WTC11 (cell line): ENCODE measurements at regions not wholly inside any gene's neighbourhood (a gene's known extent, or its start where the extent isn't known, plus 50 kb on each side); places are given as distances from the start of the nearest gene placed in this dataset.

Experiments used
- ATAC-seq: fragments of 200-7000 bp; cut with Tn5 transposase; 2 replicates; pipeline ENCODE4 v1.10.0; 2021; ENCODE audit warnings: mild to moderate bottlenecking, moderate library complexity
- CTCF ChIA-PET: fragments of 300-600 bp; sonication (Branson Sonifier 250); formaldehyde crosslinking; loops from one replicate; lab custom pipeline; 2021; ENCODE audit warnings: antibody characterized with exemption; lab: Charles Lee
- POLR2A ChIA-PET: fragments of 350-600 bp; sonication (Branson Sonifier 250); formaldehyde crosslinking; loops from one replicate; lab custom pipeline; 2021; ENCODE audit warnings: antibody characterized with exemption; lab: Charles Lee
- DNase-seq: peaks from one replicate; pipeline ENCODE4 v3.0.0; 2021; ENCODE audit warnings: low spot score
- H3K27ac Mint-ChIP-seq: 2 replicates; pipeline ENCODE4 v1.8.0; 2021; ENCODE audit warnings: mixed read lengths
- H3K27me3 Mint-ChIP-seq: 2 replicates; pipeline ENCODE4 v1.8.0; 2021; ENCODE audit warnings: low read depth, mild to moderate bottlenecking, moderate library complexity, mixed read lengths
- H3K36me3 Mint-ChIP-seq: 2 replicates; pipeline ENCODE4 v1.8.0; 2021; ENCODE audit warnings: mixed read lengths
- H3K4me1 Mint-ChIP-seq: 2 replicates; pipeline ENCODE4 v1.8.0; 2022; ENCODE audit warnings: mixed read lengths
- H3K4me3 Mint-ChIP-seq: 2 replicates; pipeline ENCODE4 v1.8.0; 2021; ENCODE audit warnings: mild to moderate bottlenecking, moderate library complexity, mixed read lengths
- H3K9me3 Mint-ChIP-seq: 2 replicates; pipeline ENCODE4 v1.8.0; 2021; ENCODE audit warnings: mixed read lengths
- ATF1 ChIP-seq: sonication (generic); formaldehyde crosslinking; IDR thresholded peaks from 2 replicates; pipeline ENCODE4 v1.8.1; 2023; ENCODE audit warnings: mild to moderate bottlenecking, moderate library complexity, missing genetic modification reagents
- ATF3 ChIP-seq: sonication (generic); formaldehyde crosslinking; conservative IDR thresholded peaks from 2 replicates; pipeline ENCODE4 v1.8.1; 2022; ENCODE audit warnings: mild to moderate bottlenecking, missing genetic modification reagents
- CBFB ChIP-seq: sonication (generic); formaldehyde crosslinking; IDR thresholded peaks from 2 replicates; pipeline ENCODE4 v1.8.1; 2022; ENCODE audit warnings: mild to moderate bottlenecking, low read depth, missing genetic modification reagents
- CDX4 ChIP-seq: fragments of 250-450 bp; sonication (Bioruptor Pico); IDR thresholded peaks from 2 replicates; pipeline ENCODE4 v1.9.0; 2021; ENCODE audit warnings: moderate library complexity, mild to moderate bottlenecking, inconsistent platforms, borderline replicate concordance
- CREB1 ChIP-seq: sonication (generic); formaldehyde crosslinking; IDR thresholded peaks from 2 replicates; pipeline ENCODE4 v1.8.0; 2023; ENCODE audit warnings: mild to moderate bottlenecking, missing genetic modification reagents
- CTCF ChIP-seq: fragments of 200-600 bp; IDR thresholded peaks from 2 replicates; pipeline ENCODE4 v1.8.0; 2022; ENCODE audit warnings: antibody characterized with exemption
- ELF4 ChIP-seq: sonication (generic); formaldehyde crosslinking; IDR thresholded peaks from 2 replicates; pipeline ENCODE4 v1.8.1; 2022; ENCODE audit warnings: low read depth, mild to moderate bottlenecking, moderate library complexity, missing genetic modification reagents
- IRF2 ChIP-seq: sonication (generic); formaldehyde crosslinking; IDR thresholded peaks from 2 replicates; pipeline ENCODE4 v1.8.0; 2022; ENCODE audit warnings: low read depth, missing genetic modification reagents, borderline replicate concordance
- KAT7 ChIP-seq: sonication (generic); formaldehyde crosslinking; IDR thresholded peaks from 2 replicates; pipeline ENCODE4 v1.8.1; 2023; ENCODE audit warnings: missing genetic modification reagents, mild to moderate bottlenecking, borderline replicate concordance
- MXD4 ChIP-seq: fragments of 250-450 bp; sonication (Bioruptor Pico); IDR thresholded peaks from 2 replicates; pipeline ENCODE4 v1.8.0; 2021; ENCODE audit warnings: mild to moderate bottlenecking, moderate library complexity, borderline replicate concordance
- NFE2L1 ChIP-seq: sonication (generic); formaldehyde crosslinking; IDR thresholded peaks from 2 replicates; pipeline ENCODE4 v1.8.1; 2023; ENCODE audit warnings: missing genetic modification reagents
- NR2C2 ChIP-seq: sonication (generic); formaldehyde crosslinking; IDR thresholded peaks from 2 replicates; pipeline ENCODE4 v1.8.0; 2022; ENCODE audit warnings: mild to moderate bottlenecking, missing genetic modification reagents
- PRRX2 ChIP-seq: fragments of 250-450 bp; sonication (Bioruptor Pico); IDR thresholded peaks from 2 replicates; pipeline ENCODE4 v1.8.0; 2021; ENCODE audit warnings: mild to moderate bottlenecking
- SMAD3 ChIP-seq: sonication (generic); formaldehyde crosslinking; IDR thresholded peaks from 2 replicates; pipeline ENCODE4 v1.8.0; 2022; ENCODE audit warnings: missing genetic modification reagents, mild to moderate bottlenecking, borderline replicate concordance
- TCF7 ChIP-seq: sonication (generic); formaldehyde crosslinking; IDR thresholded peaks from 2 replicates; pipeline ENCODE4 v1.8.0; 2022; ENCODE audit warnings: mild to moderate bottlenecking, low read depth, missing genetic modification reagents, moderate library complexity
- TEAD4 ChIP-seq: sonication (generic); formaldehyde crosslinking; IDR thresholded peaks from 2 replicates; pipeline ENCODE4 v1.8.0; 2022; ENCODE audit warnings: mild to moderate bottlenecking, missing genetic modification reagents
- USF2 ChIP-seq: sonication (generic); formaldehyde crosslinking; IDR thresholded peaks from 2 replicates; pipeline ENCODE4 v1.8.1; 2023; ENCODE audit warnings: mild to moderate bottlenecking, missing genetic modification reagents, moderate library complexity
- ZMAT4 ChIP-seq: fragments of 250-450 bp; sonication (Bioruptor Pico); IDR thresholded peaks from 2 replicates; pipeline ENCODE4 v1.9.0; 2021; ENCODE audit warnings: mild to moderate bottlenecking
- ZNF263 ChIP-seq: sonication (generic); formaldehyde crosslinking; IDR thresholded peaks from 2 replicates; pipeline ENCODE4 v1.8.1; 2022; ENCODE audit warnings: low read depth, mild to moderate bottlenecking, moderate library complexity, missing genetic modification reagents
- ZNF281 ChIP-seq: sonication (generic); formaldehyde crosslinking; IDR thresholded peaks from 2 replicates; pipeline ENCODE4 v1.8.0; 2023; ENCODE audit warnings: mild to moderate bottlenecking, missing genetic modification reagents
- ZNF423 ChIP-seq: fragments of 250-450 bp; sonication (Bioruptor Pico); IDR thresholded peaks from 2 replicates; pipeline ENCODE4 v2.1.2; 2022; ENCODE audit warnings: mild to moderate bottlenecking, moderate library complexity
- ZNF425 ChIP-seq: fragments of 250-450 bp; sonication (Bioruptor Pico); conservative IDR thresholded peaks from 2 replicates; pipeline ENCODE4 v1.9.0; 2021; ENCODE audit warnings: mild to moderate bottlenecking
- ZNF512 ChIP-seq: sonication (generic); formaldehyde crosslinking; IDR thresholded peaks from 2 replicates; pipeline ENCODE4 v1.8.1; 2022; ENCODE audit warnings: missing genetic modification reagents, borderline replicate concordance
- ZNF671 ChIP-seq: fragments of 250-450 bp; sonication (Bioruptor Pico); IDR thresholded peaks from 2 replicates; pipeline ENCODE4 v1.8.0; 2021; ENCODE audit warnings: mild to moderate bottlenecking

GRCh38 chr9:1875921-1876448, 139.2 kb upstream of the SMARCA2 start:
- H3K9me3 Mint-ChIP-seq: no peaks in the 10 kb centered on the region
- H3K4me1 Mint-ChIP-seq: peaks cover 14% of the 10 kb centered on the region
- POLR2A ChIA-PET: no interaction called here
- no peak for ATAC-seq
- DNase-seq: no peak
- no peak overlapping the region for H3K27ac Mint-ChIP-seq
- H3K4me3 Mint-ChIP-seq: no peak overlapping the region
- CTCF ChIA-PET: no interaction called here
- no peaks in the 10 kb centered on the region for H3K27me3 Mint-ChIP-seq
- TF ChIP-seq ZNF671 (CRISPR knock-in tag): no peak
- no peak for TF ChIP-seq CREB1 (CRISPR knock-in tag)
- no peak for TF ChIP-seq ZNF263 (CRISPR knock-in tag)
- no peak for TF ChIP-seq USF2 (CRISPR knock-in tag)
- no peak for TF ChIP-seq CBFB (CRISPR knock-in tag)
- TF ChIP-seq NR2C2 (CRISPR knock-in tag): no peak
- TF ChIP-seq SMAD3 (CRISPR knock-in tag): no peak
- TF ChIP-seq ZNF281 (CRISPR knock-in tag): no peak
- no peak for TF ChIP-seq ATF1
- no peak for TF ChIP-seq ZMAT4 (CRISPR knock-in tag)
- TF ChIP-seq ATF3 (CRISPR knock-in tag): no peak
- no peak for TF ChIP-seq ZNF512 (CRISPR knock-in tag)
- no peak for TF ChIP-seq TEAD4 (CRISPR knock-in tag)
- no peak for TF ChIP-seq NFE2L1
- no peak for TF ChIP-seq ELF4
- no peak for TF ChIP-seq KAT7 (CRISPR knock-in tag)
- TF ChIP-seq CDX4 (CRISPR knock-in tag): no peak
- TF ChIP-seq TCF7 (CRISPR knock-in tag): no peak
- no peak for TF ChIP-seq MXD4
- TF ChIP-seq PRRX2: no peak
- no peaks in the 10 kb centered on the region for H3K36me3 Mint-ChIP-seq

- ChIA-PET POLR2A (no interaction called here), CTCF (no interaction called here)
- Mint-ChIP-seq H3K4me1 (peaks cover 8% of the 10 kb centered on the region), H3K27ac (no peak overlapping the region), H3K27me3 (no peaks in the 10 kb centered on the region), H3K36me3 (no peaks in the 10 kb centered on the region), H3K4me3 (no peak overlapping the region), H3K9me3 (no peaks in the 10 kb centered on the region)
- ATAC-seq (no peak), DNase-seq (no peak)
- TF ChIP-seq CREB1 (CRISPR knock-in tag): no peak
- no peak for TF ChIP-seq IRF2
- no peak for TF ChIP-seq ZNF423
- no peak for TF ChIP-seq CTCF
- no peak for TF ChIP-seq ZNF425
Measured at GRCh38 chr9:1876891-1877496, 138.2 kb upstream of the SMARCA2 start.
